ENCODE measurements at regions not wholly inside any gene's neighbourhood (a gene's known extent, or its start where the extent isn't known, plus 50 kb on each side); places are given as distances from the start of the nearest gene placed in this dataset.
"Not testable (repeated sequence)": the region's sequence is repeated elsewhere in the genome, so short reads cannot be mapped to it uniquely, and the experiment has no call there.

GRCh38 chr9:26492608-26493521 lies 399.7 kb downstream of the CAAP1 start:
- not testable (repeated sequence) for DNase-seq (ENCODE audit: low read depth)

DNA sequence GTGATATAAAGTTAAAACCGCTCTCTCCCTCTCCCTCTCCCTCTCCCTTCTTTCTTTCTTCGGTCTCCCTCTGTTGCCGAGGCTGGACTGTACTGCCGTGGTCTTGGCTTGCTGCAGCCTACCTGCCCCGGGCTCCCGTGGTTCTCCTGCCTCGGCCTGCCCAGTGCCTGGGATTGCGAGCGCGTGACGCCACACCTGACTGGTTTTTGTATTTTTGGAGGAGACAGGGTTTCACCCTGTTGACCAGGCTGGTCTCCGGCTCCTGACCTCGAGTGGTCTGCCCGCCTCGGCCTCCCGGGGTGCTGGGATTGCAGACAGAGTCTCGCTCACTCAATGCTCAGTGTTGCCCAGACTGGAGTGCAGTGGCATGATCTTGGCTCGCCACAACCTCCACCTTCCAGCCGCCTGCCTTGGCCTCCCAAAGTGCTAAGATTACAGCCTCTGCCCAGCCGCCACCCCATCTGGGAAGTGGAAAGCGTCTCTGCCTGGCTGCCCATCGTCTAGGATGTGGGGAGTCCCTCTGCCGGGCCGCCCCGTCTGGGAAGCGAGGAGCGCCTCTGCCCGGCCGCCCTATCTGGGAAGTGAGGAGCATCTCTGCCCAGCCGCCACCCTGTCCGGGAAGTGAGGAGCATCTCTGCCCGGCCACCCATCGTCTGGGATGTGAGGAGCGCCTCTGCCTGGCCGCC lies 400.5 kb downstream of the CAAP1 start:
- DNase-seq (ENCODE audit: low read depth), result not testable (repeated sequence)

DNA sequence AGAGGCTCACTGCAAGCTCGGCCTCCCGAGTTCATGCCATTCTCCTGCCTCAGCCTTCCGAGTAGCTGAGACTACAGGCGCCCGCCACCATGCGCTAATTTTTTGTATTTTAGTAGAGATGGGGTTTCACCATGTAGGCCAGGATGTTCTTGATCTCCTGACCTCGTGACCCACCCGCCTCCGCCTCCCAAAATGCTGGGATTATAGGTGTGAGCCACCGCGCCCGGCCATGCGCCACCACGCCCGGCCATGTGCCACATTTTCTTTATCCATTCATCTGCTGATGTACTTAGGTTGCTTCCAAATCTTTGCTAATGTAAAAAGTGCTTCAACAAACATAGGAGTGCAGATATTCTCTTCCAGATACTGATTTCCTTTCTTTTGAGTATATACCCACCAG lies 408.6 kb downstream of the CAAP1 start:
- no peak for DNase-seq (ENCODE audit: low read depth)

- no peak for DNase-seq (ENCODE audit: low read depth)
Measured at GRCh38 chr9:26477963-26478362, 414.6 kb downstream of the CAAP1 start.

DNA sequence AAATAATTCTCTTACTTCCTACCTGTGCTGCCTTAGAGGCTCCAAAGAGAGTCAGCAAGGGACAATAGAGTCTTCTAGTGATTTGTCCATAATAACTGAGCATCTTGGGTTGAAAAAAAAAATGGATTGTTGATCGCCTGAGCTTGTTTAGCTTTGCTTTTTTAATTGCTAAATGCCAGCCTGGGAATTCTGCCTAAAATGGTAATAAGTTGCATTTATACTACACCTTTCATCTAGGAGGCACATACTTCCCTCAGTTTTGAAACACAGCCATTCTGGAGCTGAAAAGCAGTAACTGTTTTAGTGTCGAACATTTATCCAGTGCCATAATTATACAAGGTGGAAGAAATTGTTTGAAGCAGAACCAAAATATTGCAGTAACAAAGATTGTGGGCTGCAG lies 421.3 kb downstream of the CAAP1 start:
- no peak for DNase-seq (ENCODE audit: low read depth)

- no peak for DNase-seq (ENCODE audit: low read depth)
Measured at GRCh38 chr9:26470284-26470683, 422.3 kb downstream of the CAAP1 start.

DNA sequence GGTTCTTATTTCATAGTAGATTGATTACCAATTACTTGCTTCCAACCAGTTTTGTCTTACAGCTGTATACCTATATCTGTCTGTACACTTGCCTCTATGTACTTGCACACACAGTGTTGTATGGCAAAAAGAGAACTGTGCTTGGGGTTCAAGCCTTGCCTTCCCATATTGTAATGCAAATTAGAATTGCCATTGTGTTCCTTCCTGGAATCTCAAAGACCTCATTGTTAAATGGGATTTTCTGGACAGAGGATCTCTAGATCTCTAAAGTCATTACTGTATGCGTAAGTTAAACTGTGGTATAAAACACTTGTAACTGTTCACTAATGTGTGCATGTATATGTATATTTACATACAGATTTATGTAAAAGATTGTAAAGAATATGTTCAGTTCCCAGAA lies 428.8 kb downstream of the CAAP1 start:
- no peak for DNase-seq (ENCODE audit: low read depth)

DNA sequence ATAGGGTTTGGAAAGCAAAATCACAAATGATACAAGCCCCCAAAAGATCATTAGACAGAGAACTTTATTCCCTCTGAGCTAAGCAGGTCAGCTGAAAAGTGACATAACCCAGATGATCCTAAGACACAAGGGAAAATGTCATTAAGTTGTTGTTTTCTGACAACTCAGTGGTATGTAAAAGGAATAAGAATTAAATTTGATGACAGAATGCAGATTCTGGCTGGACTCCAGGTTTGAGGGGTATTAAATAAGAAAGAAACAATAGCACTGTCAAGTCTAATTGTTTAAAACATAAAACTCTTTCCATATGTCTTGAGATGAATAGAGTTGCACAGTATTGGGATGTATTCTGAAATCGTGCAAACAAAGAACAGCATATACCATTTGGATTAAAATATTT lies 429.9 kb downstream of the CAAP1 start:
- DNase-seq (ENCODE audit: low read depth), result no peak

DNA sequence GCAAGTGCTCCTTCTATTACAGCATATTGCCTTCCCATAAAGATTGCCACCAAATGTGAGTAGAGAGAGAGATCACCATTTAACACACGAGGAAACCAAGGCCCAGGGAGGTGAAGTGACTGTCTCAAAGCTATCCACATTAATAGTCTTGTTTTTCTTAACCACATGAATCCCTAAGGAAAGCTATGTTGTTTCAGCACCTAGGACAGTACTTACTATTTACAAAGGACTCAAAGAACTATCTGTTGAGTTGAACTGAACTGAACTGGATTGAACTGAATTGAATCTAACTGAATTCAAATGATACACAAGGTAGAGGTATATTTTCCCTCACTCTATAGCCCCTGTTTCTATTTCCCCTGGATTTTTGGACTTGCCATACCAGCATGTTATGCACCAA lies 430.4 kb downstream of the CAAP1 start:
- DNase-seq (ENCODE audit: low read depth), result no peak

DNA sequence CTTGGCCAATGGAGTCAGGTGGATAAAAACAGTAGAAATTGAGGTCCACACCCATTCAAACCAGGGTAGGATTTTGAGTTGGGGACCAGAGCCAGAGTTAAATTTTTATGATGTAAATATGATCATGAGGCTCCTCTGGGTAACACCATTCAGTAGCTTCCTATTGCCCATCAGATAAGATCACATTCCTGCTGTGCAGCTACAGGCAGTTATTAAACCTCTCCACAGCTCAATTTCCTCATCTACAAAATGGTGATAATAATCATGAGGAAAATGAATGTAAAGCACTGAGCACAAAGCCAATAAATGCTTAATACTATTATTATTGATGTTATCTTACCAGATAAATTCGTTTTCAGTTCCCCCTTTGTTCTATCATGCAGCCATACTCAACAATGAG lies 432.0 kb downstream of the CAAP1 start:
- DNase-seq (ENCODE audit: low read depth), result no peak

- no peak for DNase-seq (ENCODE audit: low read depth)
Measured at GRCh38 chr9:26459959-26460358, 432.6 kb downstream of the CAAP1 start.

- DNase-seq (ENCODE audit: low read depth), result no peak
Measured at GRCh38 chr9:26458054-26458453, 434.5 kb downstream of the CAAP1 start.

DNA sequence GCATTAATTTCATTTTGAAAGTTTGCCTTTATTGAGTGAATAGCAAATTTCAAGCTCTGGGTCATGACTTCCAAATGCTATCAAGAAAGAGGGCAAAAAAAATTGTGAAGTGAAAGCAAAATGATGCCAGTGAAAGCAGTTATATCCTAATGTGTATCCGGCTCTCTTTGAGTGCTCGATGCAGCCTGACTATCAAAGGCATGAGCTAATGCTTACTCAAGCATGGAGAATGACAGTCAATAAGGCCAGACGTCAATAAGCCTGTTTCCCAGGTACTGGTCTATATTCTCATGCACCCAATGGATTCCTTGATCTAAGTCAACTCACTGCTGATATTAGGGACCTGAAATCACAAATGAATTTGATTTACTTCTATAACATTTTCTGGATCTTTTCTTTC lies 435.5 kb downstream of the CAAP1 start:
- no peak for DNase-seq (ENCODE audit: low read depth)

DNA sequence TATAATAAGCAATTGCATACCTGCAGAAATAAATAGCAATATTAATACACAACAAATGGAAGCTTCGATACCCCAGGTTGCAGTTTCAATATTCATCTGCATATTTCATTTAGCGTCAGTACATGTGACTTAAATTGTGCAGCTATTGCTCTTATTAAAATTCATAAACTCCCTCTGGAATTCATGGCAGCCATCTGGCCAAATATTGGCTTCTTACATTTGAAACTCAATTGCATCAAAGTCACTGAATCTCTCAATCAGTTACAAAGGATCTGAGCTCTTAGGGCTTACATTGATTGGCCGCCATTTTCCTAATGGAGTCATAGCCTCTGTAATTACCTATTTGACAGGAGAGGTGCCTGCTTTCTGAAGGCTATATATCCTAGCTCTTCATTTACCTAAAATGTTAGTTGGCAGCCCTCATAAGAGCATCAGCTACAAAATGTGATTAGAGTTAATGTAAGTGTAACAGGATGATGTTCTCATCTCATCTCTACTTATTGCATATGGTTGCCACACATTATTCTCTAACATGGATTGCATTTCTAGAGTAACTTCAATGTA lies 453.5 kb downstream of the CAAP1 start:
- DNase-seq (ENCODE audit: low read depth), result no peak

GRCh38 chr9:26437056-26437711 lies 455.4 kb downstream of the CAAP1 start:
- DNase-seq (ENCODE audit: low read depth), result no peak

GRCh38 chr9:26426551-26427131 lies 466.0 kb downstream of the CAAP1 start:
- no peak for DNase-seq (ENCODE audit: low read depth)

DNA sequence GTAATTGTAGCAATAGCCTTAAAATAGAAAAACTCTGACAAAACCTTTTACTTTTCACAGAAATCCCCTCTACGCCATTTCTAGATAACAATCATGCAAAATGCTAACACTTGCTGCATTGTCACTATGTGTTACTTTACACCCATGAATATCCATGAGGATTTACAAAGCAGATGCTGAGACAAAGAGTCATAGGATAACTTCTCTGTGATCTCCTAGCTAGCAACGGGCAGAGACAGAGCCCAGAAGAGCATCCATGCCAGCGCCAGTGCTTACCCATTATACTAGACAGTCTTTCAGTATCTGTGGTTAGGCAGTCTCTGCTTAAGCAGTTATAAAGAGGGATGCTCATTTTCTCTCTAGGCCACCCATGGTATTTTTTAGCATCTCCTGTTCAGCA lies 474.1 kb downstream of the CAAP1 start:
- DNase-seq (ENCODE audit: low read depth), result no peak

DNA sequence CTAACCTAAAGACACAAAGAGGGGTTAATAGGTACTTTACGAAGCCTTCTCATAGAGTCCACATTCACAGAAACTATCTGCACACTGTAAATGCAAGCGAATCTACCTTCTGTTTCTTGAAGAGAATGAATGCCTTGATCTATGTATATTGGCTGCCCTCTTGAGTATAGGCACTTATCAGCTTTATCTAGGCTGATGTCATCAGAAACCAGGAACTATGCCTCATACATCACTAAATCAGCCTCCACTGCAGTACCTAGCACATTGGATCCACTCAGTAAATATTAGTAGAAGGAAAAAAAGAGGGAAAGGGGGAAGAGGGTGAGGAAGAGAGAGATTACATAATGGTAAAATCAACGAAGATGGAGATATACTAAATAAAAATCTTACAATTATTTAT lies 477.1 kb downstream of the CAAP1 start:
- no peak for DNase-seq (ENCODE audit: low read depth)

- no peak for DNase-seq (ENCODE audit: low read depth)
Measured at GRCh38 chr9:26413611-26414010, 479.0 kb downstream of the CAAP1 start.

GRCh38 chr9:26412446-26412845 lies 480.2 kb downstream of the CAAP1 start:
- no peak for DNase-seq (ENCODE audit: low read depth)

DNA sequence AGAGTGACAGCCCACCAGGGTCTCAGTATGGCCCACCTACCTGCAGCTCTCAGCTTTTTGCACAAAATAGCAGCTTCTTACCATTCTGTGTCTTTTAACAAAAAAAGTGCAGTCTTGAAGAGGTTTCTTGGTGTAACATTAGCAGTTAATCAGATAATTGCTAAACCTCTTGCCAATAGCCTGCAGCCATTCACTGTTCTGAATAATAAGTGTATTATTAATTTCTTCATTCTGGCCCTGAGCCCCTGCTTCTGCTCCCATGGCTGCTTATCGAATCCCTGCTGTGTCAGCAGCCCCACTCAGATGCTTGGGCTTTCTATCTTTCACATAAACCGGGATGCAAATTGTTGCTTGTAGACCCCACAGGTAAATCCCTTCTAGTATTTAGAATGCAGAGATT lies 485.9 kb downstream of the CAAP1 start:
- no peak for DNase-seq (ENCODE audit: low read depth)

GRCh38 chr9:26399556-26399955 lies 493.0 kb downstream of the CAAP1 start:
- no peak for DNase-seq (ENCODE audit: low read depth)

All from activated T-cell treated with anti-CD3 and anti-CD28 coated beads for 1 hour (primary cell).